AG09309 (cell line): ENCODE measurements at regions not wholly inside any gene's neighbourhood (a gene's known extent, or its start where the extent isn't known, plus 50 kb on each side); places are given as distances from the start of the nearest gene placed in this dataset.

Source experiments
- DNase-seq: peaks from one replicate; pipeline ENCODE4 v3.0.0-alpha.2; 2010; ENCODE audit warnings: low read depth
- H3K4me3 ChIP-seq: 2 replicates; pipeline ENCODE4 v1.5.1; 2011; ENCODE audit warnings: mild to moderate bottlenecking, low read depth, low read length, moderate library complexity; ENCODE audit not compliant: control insufficient read depth
- CTCF ChIP-seq: IDR thresholded peaks from 2 replicates; pipeline ENCODE4 v1.5.1; 2011; ENCODE audit warnings: mild to moderate bottlenecking, low read depth, low read length, inconsistent platforms; ENCODE audit not compliant: insufficient read depth, control insufficient read depth; ENCODE audit errors: missing control alignments

- H3K4me3 ChIP-seq, result no peak overlapping the region
- no peak for DNase-seq
- TF ChIP-seq CTCF, result no peak
These were observed 263.1 kb upstream of the HTR2A start for GRCh38 chr13:47159853-47160550.

- H3K4me3 ChIP-seq, result no peak overlapping the region
- no peak for TF ChIP-seq CTCF
- no peak for DNase-seq
These were observed 261.7 kb upstream of the HTR2A start for GRCh38 chr13:47158593-47158992.

- no peak overlapping the region for H3K4me3 ChIP-seq
- TF ChIP-seq CTCF, result no peak
- DNase-seq, result no peak
These were observed 251.7 kb upstream of the HTR2A start for GRCh38 chr13:47148543-47148942.

GRCh38 chr13:47147812-47148119, 250.9 kb upstream of the HTR2A start:
- no peak overlapping the region for H3K4me3 ChIP-seq
- no peak for DNase-seq
- no peak for TF ChIP-seq CTCF

- DNase-seq, result no peak
- H3K4me3 ChIP-seq, result no peak overlapping the region
- no peak for TF ChIP-seq CTCF
These were observed 250.3 kb upstream of the HTR2A start for GRCh38 chr13:47146991-47147811.

GRCh38 chr13:47146136-47146535, 249.3 kb upstream of the HTR2A start:
- H3K4me3 ChIP-seq, result no peak overlapping the region
- TF ChIP-seq CTCF, result no peak
- no peak for DNase-seq
